HG03354 (cell line): ENCODE measurements at regions not wholly inside any gene's neighbourhood (a gene's known extent, or its start where the extent isn't known, plus 50 kb on each side); places are given as distances from the start of the nearest gene placed in this dataset.
"Not testable (repeated sequence)": the region's sequence is repeated elsewhere in the genome, so short reads cannot be mapped to it uniquely, and the experiment has no call there.

Experiments used
- ATAC-seq: cut with Tn5 transposase; IDR thresholded peaks from one replicate; pipeline ENCODE4 v1.9.1; 2021; ENCODE audit warnings: mild to moderate bottlenecking; ENCODE audit not compliant: unreplicated experiment, poor library complexity, severe bottlenecking

DNA sequence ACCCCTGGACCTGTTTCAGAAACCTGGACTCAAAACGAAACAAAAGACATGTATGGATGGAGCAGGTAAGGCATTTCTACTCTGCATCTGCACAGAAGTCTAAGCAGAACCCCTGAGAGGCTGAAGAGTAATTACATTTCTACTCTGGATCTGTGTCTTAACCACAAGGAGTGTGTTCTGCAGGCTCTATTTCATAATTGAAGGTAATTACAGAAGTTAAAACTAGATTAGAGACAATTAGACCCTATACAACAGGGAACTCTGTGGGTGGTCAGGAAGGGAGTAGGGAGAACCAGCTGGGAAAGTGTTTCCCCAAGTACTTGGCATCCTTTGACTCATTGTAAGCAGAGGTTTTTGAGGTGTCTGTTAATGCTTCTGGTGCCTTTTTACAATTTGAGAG, 69.8 kb downstream of the IGSF1 start:
- ATAC-seq: no peak

GRCh38 chrX:131217989-131218388, 71.1 kb downstream of the IGSF1 start:
- no peak for ATAC-seq

- ATAC-seq: peak; percentile 78
Measured at GRCh38 chrX:131216828-131217227, 72.3 kb downstream of the IGSF1 start.

- ATAC-seq: no peak
Measured at GRCh38 chrX:131213400-131213799, 75.7 kb downstream of the IGSF1 start.

GRCh38 chrX:131202766-131203165, 86.3 kb downstream of the IGSF1 start:
- ATAC-seq: no peak

GRCh38 chrX:131201986-131202385, 87.1 kb downstream of the IGSF1 start:
- no peak for ATAC-seq

GRCh38 chrX:131199091-131199490, 90.0 kb downstream of the IGSF1 start:
- ATAC-seq: no peak

DNA sequence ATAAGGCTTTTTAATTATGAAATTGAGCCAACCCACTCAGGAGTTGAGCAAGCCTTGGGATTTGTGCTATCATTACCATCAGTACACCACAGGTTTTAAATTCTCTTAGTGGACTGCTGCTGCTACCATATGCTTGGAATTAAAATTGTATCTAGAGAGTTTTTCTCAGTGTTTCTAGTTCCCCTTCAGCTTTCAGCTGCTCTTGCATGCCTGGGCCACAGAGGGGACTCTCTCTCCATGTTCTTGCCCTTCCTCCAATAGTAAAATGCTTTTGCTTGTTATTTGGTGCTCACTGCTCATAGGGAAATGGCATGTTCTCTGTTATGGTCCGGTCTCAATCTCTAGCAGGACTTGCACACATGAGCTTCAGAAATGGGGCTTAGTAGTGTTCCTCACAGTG, 101.9 kb downstream of the IGSF1 start:
- no peak for ATAC-seq

DNA sequence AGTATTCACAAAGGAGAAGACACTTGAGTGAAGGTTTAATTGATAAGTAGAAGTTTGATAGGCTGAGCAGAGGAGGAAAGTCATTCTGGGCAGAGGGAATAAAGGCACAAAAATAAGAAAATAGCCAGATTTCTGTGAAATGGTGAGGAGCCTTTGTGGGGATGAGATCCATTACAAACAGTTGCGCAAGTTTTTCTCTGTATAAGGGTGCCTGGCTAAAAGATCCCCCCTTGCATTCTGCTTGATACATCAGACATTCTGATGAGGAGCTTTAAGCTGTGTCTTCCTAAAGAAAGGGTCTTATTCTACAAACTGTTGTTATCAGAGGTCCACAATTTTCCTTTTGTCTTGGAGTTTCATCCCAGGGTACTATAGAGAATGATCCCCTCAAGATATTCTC, 112.0 kb downstream of the ARHGAP36 start:
- no peak for ATAC-seq

GRCh38 chrX:131163645-131164044, 105.5 kb downstream of the ARHGAP36 start:
- ATAC-seq: not testable (repeated sequence)

- not testable (repeated sequence) for ATAC-seq
Measured at GRCh38 chrX:131157656-131158055, 99.5 kb downstream of the ARHGAP36 start.

DNA sequence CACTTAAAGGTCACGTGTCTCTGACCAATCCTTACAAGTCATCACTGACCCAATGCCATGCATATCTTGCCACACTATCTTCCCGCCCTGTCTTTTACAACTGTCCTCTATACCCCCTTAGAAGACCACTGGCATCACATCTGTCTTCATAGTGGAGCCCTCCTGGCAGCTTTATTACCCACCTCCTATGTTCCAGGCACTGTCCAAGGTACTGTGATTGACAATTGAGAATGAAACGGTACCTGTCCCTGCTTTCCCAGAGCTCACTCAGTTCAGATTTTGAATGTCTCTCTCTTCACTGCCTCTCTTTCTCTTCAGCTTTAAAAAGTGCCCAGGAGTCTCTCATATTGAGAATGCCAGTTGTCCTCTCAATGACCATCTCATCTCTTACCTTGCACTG, 88.6 kb downstream of the ARHGAP36 start:
- no peak for ATAC-seq
